Midbrain (tissue), 1 donor: ENCODE measurements at regions not wholly inside any gene's neighbourhood (a gene's known extent, or its start where the extent isn't known, plus 50 kb on each side); places are given as distances from the start of the nearest gene placed in this dataset.
"Not testable (repeated sequence)": the region's sequence is repeated elsewhere in the genome, so short reads cannot be mapped to it uniquely, and the experiment has no call there.

Experiments
- DNase-seq: peaks from one replicate; lab custom pipeline; 2025; lab: John Stamatoyannopoulos, UW

DNA sequence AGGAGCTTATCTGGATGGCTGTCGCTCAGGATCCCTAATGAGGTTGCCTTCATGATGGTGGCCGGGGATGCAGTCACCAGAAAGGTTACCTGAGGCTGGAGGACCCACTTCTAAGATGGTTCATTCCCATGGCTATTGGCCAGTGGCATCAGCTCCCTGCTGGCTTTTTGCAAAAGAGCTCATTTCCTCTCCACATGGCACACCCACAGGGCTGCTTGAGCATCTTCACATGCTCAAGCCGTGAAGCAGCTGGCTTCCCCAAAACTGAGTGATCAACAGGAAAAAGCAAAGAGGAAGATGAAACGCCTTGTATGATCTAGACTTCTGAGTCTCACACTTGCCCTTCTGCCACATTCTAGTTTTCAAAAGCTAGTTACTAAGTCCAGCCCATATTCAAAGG lies 124.6 kb upstream of the CXADR start:
- peak; percentile 58 for DNase-seq

GRCh38 chr21:17389311-17389710 lies 123.5 kb upstream of the CXADR start:
- DNase-seq = no peak

GRCh38 chr21:17390569-17390968 lies 122.3 kb upstream of the CXADR start:
- DNase-seq = no peak

DNA sequence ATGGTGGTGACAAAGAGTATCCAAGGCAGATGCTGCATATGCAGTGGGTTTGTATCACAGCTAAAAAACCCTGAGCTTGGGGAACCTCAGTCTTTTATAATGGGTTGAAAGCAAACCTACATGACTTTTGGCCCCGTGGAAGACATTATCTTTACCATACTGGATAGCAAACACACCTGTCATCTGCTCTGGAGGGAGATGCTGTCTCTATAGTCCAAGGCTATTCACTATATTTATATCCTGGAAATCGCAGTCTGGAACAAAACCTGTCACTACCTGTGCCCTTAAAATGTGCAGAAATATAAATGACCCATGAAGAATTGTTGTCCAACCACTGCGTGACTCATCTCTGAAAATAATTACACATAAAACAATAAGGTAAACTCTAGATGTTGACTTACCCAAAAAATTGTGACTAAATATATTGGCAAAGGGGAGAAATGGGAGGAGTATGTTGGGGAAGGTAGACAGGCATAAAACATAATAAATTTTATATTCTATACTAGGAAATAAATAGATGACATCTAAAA lies 121.0 kb upstream of the CXADR start:
- no peak for DNase-seq

DNA sequence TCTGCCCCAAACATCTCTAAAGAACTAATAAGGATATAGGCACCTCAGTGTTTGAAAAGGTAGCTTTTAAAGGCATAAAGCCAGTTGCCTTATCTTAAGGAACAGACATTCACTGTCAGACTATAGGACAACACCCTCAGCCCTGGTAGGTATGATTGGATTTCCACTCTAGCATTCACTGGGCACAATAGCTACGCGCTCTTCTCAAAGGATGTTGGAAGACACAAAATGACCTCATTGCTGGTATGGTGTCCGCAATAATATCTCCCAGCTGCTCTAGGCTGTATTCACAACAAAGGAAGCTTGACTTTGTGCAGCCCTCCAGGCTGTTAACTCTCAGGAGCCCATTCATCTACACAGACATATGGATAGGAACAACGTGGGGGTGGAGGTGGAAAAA lies 119.4 kb upstream of the CXADR start:
- DNase-seq = no peak

DNA sequence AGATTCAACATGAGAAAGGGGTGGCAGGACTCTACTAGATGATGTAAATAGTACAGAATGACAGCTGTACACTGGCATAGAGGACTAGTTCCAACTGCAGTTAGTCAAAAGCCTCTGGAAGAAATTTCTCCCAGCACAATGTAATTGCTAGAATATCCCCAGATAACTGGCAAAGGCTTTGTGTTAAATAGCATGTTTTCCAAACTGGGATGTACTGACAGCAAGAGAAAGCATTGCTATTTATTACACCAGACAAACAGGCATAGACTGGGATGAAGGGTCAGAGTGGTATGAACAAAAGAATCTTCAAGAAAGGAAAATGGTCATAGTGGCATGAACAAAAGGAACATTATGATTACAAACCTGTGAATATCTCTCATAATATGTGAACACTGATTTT lies 115.9 kb upstream of the CXADR start:
- no peak for DNase-seq

DNA sequence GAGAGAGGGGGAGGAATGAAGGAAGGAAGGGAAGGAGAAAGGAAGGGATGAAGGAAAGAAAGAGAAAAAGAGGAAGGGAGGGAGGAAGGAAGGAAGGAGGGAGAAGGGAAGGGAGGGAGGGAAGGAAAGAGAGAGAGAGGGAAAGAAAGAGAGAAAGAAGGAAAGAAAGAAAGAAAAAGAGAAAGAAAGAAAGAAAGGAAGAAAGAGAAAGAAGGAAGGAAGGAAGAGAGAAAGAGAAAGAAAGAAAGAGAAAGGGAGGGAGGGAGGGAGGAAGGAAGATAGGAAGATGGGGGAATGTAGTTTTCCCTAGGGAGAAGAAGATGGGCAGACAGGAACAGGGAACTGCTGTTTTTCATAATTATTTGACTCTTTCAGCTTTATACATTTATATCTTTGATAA lies 115.1 kb upstream of the CXADR start:
- no peak for DNase-seq

- DNase-seq = not testable (repeated sequence)
Measured at GRCh38 chr21:17398954-17399353, 113.9 kb upstream of the CXADR start.

DNA sequence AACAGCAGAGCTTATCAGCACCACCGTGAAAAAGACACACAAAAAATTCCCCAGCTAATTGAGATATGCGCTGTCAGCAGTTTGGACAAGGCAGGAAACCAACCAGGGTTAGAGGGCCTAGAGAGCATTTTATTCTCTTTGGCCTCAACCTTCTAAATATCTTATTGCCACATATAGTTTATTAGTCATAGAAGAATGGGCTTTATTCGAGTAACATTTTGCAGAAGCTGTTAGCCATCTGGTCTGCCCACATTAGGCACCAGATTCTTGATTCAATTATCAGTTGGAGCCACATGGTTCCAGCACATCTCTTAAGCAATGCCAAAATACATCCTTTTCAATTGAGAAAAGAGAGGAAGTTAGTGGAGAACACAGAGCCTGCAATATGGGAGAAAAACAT lies 109.9 kb upstream of the CXADR start:
- DNase-seq = no peak

DNA sequence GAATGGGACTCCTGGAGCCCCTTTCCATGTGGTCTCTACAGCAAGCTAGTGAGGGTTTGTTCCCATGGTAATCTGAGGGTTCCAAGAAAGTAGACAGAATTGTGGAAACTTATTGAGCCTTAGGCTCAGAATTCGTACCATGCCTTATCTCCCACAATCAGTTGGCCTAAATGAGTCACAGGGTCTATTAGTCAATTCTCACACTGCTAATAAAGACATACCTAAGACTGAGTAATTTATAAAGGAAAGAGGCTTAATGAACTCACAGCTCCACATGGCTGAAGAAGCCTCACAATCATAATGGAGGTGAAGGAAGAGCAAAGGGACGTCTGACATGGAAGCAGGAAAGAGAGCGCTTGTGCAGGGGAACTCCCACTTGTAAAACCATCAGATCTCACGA lies 106.6 kb upstream of the CXADR start:
- DNase-seq = no peak

DNA sequence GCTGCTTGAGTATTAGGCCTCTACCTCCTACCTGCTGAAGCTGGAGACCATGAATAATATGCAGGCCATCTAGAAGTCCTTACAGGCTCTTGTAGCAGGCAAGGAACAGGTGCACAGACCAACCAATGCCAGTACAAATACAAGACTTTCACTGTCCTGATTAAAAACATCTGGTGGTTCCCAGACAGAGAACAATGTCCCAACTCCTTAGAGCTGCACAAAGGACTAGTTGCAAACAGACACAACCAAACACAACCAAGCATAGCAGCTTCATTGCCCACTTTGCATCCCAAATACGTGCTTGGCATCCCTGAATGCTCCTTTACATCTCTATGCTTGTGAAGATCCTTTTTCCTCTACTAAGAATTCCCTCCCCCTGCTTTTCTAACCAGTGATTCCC lies 98.1 kb upstream of the CXADR start:
- DNase-seq = peak; percentile 40

DNA sequence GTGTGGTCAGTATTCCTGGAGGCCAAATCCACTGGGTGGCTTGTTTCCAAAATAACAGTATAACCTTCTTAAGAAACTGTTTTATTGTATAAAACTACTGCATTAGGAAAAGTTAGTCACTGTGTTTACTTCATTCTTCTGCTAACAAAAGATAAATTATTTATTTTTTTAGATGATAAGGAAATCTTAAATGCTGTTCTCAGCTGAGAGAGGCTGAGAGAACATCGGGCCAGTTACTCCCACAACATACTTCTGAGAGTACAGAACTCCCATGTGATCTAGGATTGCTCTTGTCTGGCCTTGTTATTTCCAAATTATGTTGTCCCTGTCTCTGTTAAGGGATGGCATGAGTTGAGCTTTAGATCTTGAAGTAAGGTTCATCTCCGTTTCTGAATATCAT lies 96.7 kb upstream of the CXADR start:
- DNase-seq = no peak

DNA sequence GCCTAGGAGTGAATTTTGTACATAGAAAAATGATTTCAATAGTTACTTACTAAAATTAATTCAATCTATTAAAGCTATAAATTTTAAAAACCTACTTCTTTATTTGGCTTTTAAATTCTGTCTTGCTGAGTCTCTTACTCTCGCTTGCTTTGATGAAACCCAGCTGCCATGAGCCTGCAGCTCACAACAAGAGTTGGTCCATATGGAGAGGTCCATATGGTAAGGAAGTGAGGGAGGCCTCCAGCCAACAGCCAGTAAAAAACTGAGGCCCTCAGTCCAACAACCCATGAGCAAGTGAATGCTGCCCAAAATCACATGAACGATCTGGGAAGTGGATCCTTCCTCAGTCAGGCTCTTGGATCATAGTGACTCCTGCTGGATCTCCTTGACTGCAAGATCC lies 89.9 kb upstream of the CXADR start:
- DNase-seq = no peak

DNA sequence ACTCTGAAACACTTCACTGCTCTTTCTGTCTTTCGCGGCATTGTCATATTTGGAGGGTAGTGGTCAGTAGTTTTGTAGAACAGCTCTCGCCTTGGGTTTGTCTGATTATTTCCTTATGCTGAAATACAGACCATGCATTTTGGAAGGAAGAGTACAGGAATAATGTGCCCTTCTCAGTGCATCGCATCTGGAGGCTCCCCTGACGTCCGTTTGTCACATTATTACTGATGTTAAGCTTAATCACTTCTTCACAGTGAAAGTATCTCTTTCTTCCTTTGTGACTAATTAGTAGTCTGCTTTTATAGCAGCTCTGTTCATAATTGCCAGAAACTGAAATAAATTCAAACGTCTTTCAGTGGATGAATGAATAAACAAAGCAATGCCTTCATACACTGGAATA lies 85.7 kb upstream of the CXADR start:
- DNase-seq = peak; percentile 72

- DNase-seq = no peak
Measured at GRCh38 chr21:17427831-17428483, 84.9 kb upstream of the CXADR start.

- no peak for DNase-seq
Measured at GRCh38 chr21:17428484-17428869, 84.4 kb upstream of the CXADR start.

DNA sequence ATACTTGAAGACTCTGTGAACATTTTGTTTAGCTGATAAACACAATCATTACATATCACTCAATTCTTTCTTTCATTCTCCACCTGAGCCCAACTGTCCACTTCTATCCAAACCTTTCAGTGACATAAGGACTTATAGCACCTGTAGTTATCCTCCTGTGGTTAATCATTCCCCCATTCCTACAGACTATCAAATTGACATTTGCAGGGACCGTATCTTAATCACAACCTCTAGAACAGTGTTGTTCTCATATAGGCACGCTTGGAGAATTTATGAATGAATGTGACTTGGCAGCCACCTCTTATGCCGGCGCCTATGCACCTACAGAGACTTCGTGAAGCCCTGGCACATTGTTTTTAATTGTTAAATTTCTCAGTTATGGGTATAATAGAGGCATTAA lies 83.9 kb upstream of the CXADR start:
- DNase-seq = no peak

DNA sequence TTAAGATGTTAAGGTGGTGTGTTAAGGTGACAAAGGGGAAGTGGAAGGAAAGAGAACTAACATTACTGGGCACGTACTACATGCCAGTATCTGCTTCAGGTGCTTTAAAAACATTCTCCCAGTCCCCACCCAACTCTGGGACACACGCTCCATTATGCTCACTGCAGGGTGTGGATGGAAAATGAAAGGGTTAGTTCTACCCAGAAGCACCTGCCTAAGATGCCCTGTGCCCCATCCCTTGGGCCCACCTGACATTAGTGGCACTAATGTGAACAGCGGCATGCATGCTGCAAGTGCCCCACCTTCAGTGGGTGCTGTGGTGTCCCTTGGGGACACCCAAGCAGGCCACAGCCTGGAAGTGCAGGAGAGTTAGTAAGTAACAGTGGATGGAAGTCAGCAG lies 82.9 kb upstream of the CXADR start:
- DNase-seq = no peak

- no peak for DNase-seq
Measured at GRCh38 chr21:17432732-17433057, 80.1 kb upstream of the CXADR start.

DNA sequence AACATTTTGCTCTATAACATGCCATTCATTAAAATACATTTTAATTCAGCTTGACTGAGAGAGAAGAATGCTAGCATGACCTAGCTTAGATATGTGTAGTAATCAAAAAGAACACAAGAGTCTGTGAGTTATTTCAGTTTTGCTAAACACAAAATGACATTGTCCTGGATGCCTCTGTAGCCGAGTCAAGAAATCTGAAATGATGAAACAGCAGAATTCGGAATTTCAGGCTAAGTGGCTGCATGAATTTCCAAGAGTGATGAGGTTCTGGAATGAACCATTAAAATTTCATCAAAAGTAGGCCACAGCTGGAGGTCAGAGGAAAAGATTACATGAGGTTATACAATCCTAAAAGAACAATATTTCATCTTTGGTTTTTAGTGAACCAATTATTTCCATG lies 79.1 kb upstream of the CXADR start:
- no peak for DNase-seq

DNA sequence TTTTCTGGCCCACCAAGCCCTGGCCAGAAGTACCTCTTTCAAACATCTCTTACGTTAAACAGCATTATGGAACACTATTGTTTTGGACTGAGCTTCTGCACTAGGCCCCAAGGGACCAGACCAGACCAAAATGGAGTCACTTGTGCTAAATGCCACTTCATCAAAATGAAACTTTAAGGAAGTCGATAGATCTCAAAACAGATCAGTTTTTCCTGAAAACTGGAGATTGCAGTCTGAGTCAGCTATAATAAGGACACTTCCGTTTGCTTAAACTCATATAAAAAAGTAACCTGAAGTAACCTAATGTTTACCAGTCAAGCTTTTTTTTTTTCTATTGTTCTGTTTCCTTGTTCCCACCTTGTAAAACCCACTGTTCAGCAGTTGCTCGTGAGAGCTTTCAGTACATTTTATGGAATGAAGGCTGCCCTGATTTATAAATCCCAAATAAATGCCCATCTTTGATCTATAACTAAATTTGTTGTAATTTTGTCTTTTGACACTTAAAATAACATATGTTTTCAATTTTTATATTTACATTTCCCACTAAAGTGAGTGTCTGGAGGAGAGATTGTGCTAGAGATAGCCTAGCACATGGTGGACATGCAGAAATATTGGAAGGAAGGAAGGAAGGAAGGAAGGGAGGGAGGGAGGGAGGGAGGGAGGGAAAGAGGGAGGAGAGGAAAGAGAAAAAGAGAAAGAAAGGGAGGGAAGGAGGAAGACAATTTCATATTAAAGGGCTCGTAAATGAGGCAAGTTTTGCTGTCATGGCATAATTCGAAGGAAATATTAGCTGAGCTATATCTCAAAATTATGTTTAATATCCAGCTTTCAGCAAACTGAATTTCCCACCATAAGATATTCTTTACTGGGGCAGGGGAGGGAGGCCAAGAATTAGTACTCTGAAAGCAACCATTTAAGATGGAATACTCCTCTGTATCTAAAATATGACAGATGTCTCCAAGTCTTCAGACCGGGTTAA lies 77.0 kb upstream of the CXADR start:
- no peak for DNase-seq

- DNase-seq = peak; percentile 55
Measured at GRCh38 chr21:17436626-17437111, 76.2 kb upstream of the CXADR start.

DNA sequence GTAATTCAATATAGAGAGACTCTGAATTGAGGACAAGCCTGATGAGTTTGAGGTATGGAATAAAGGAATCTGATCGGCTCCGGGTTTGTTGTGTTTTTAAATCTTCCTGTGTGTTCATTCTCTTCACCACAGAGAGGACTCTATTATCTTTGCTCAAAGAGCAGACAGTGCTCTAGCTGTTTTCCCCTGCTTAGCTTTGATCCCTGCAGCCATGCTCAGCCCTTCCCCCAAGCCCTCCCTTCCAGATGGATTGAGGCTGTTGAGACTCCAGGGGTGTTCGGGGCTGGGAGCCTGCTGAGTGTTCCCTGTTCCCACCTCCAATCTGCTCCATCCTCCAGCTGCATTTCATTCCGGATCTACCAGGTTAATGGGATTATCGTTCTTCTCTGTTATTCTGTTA lies 74.2 kb upstream of the CXADR start:
- no peak for DNase-seq
